ENCODE measurements at regions not wholly inside any gene's neighbourhood (a gene's known extent, or its start where the extent isn't known, plus 50 kb on each side); places are given as distances from the start of the nearest gene placed in this dataset.

DNA sequence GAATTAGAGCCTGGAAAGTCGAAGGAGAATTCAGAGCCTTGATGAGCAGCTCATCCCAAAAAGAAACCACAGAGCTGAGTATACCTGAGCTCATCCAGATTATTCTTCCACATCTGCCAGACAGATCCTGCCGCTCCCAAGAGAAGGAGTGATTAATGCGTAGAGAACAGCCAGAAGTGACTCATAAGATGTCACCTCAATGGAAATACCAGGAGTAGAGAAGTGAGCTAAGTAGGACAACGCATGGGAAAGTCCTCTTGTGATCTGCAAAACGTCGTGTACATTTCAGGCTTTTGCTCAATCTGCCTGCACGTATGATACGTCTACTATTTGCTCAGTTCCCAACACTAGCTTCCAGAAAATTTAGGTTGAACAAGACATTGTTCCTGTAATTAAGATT lies 230.5 kb upstream of the AUTS2 start:
- intact Hi-C loops (cut with micrococcal nuclease; ENCODE audit: unreplicated experiment): no loop called here
- no peak overlapping the region for H3K4me3 ChIP-seq (ENCODE audit: low read depth, low read length, poor library complexity, severe bottlenecking)
- no TSS peak for BruUV-seq (replicated peaks)
- no peaks in the 10 kb centered on the region for H3K27me3 ChIP-seq (replicated peaks; ENCODE audit: insufficient read depth, low read depth, low read length, poor library complexity)
- ChIA-PET POLR2A (ENCODE audit: low non-redundant PET) (interaction anchor here (0.5 kb wide), 1 partner anchor 13 kb away, joined by 4 read pairs; no protein-coding TSS in a partner anchor), CTCF (no interaction called here)
- no peaks in the 10 kb centered on the region for H3K4me1 ChIP-seq (ENCODE audit: insufficient read depth, low read length, poor library complexity, severe bottlenecking)
- DNase-seq (ENCODE audit: low spot score): no peak
- H3K27ac ChIP-seq (ENCODE audit: low read depth, low read length, poor library complexity, severe bottlenecking): no peak overlapping the region
- no peaks in the 10 kb centered on the region for H3K9me3 ChIP-seq (ENCODE audit: low read depth, low read length, poor library complexity, severe bottlenecking)
- TF ChIP-seq, protein P1, sequence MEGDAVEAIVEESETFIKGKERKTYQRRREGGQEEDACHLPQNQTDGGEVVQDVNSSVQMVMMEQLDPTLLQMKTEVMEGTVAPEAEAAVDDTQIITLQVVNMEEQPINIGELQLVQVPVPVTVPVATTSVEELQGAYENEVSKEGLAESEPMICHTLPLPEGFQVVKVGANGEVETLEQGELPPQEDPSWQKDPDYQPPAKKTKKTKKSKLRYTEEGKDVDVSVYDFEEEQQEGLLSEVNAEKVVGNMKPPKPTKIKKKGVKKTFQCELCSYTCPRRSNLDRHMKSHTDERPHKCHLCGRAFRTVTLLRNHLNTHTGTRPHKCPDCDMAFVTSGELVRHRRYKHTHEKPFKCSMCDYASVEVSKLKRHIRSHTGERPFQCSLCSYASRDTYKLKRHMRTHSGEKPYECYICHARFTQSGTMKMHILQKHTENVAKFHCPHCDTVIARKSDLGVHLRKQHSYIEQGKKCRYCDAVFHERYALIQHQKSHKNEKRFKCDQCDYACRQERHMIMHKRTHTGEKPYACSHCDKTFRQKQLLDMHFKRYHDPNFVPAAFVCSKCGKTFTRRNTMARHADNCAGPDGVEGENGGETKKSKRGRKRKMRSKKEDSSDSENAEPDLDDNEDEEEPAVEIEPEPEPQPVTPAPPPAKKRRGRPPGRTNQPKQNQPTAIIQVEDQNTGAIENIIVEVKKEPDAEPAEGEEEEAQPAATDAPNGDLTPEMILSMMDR (conservative IDR thresholded peaks at IDR 0.05; ENCODE audit: low read depth, low read length): no peak
- no peak for TF ChIP-seq EZH2 (IDR thresholded peaks at IDR 0.05; ENCODE audit: borderline replicate concordance, low read depth, low read length, poor library complexity, severe bottlenecking)
- H3K36me3 ChIP-seq (ENCODE audit: insufficient read depth, low read length, poor library complexity, severe bottlenecking): no peaks in the 10 kb centered on the region

DNA sequence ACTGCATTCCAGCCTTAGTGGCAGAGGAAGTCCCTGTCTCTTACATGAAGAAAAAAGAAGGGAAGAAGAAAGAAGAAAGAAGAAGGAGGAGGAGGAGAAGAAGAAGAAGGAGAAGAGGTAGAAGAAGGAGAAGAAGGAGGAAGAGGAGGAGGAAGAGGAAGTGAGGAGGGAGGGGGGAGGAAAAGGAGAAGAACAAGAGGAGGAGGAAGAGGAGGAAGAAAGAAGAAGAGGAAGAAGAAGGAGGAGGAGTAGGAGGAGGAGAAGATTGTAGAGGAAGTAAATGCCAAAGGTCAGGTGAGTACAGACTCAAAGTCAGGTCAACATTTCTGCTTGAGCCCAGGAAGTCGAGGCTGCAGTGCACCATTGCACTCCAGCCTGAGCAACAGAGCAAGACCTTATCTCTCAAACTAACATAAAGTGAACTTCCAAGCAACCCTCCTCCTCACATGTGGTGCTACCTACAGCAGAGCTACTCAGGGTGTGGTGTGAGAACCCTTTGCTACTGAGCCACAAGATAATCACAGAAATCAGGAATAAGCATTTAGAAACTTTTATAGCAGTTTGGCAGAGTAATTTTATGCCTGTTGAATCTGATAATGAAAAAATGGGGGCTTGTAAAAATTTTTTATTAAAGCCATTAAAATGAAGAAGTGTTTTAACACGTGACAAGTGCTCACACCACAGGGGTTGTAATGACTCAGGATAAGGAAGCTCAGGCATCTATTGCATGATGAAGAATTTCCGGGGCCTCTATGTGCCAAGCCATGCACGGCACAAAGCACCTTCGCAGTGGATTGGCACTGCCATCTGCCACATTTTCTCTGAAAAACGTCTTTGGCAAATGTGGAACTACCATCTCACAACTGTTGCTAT lies 224.9 kb upstream of the AUTS2 start:
- Histone ChIP-seq H3K9me3 (ENCODE audit: low read depth, low read length, poor library complexity, severe bottlenecking) (no peaks in the 10 kb centered on the region), H3K36me3 (ENCODE audit: insufficient read depth, low read length, poor library complexity, severe bottlenecking) (no peaks in the 10 kb centered on the region), H3K27me3 (replicated peaks; ENCODE audit: insufficient read depth, low read depth, low read length, poor library complexity) (no peaks in the 10 kb centered on the region), H3K4me3 (ENCODE audit: low read depth, low read length, poor library complexity, severe bottlenecking) (no peak overlapping the region), H3K4me1 (ENCODE audit: insufficient read depth, low read length, poor library complexity, severe bottlenecking) (peaks cover 12% of the 10 kb centered on the region), H3K27ac (ENCODE audit: low read depth, low read length, poor library complexity, severe bottlenecking) (no peak overlapping the region)
- no TSS peak for BruUV-seq (replicated peaks)
- peak; percentile 67 for DNase-seq (ENCODE audit: low spot score)
- TF ChIP-seq, protein P1 (conservative IDR thresholded peaks at IDR 0.05; ENCODE audit: low read depth, low read length): no peak
- no peak for TF ChIP-seq EZH2 (IDR thresholded peaks at IDR 0.05; ENCODE audit: borderline replicate concordance, low read depth, low read length, poor library complexity, severe bottlenecking)
- ChIA-PET POLR2A (ENCODE audit: low non-redundant PET) (no interaction called here), CTCF (no interaction called here)
- intact Hi-C loops (cut with micrococcal nuclease; ENCODE audit: unreplicated experiment): loop anchor here (10.0 kb wide), 1 partner anchor 59 kb away; no protein-coding TSS in a partner anchor

DNA sequence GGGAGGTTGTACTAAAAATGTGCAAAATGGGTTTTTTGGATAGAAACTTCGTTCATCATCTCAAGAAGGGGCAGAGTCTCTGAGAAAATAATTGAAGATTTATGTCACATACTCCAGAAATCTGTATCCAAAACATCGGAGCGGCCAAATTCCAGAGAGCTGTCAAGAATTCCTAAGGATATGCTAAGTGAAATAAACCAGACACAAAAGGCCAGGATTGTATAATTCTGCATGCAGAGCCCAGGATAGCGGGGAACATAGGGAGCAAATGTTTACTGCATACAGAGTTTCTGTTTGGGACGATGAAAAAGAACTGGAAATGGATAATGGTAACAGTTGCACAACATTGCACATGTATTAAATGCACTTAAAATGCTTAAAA lies 224.2 kb upstream of the AUTS2 start:
- H3K27ac ChIP-seq (ENCODE audit: low read depth, low read length, poor library complexity, severe bottlenecking): no peak overlapping the region
- peaks cover 12% of the 10 kb centered on the region for H3K4me1 ChIP-seq (ENCODE audit: insufficient read depth, low read length, poor library complexity, severe bottlenecking)
- H3K36me3 ChIP-seq (ENCODE audit: insufficient read depth, low read length, poor library complexity, severe bottlenecking): no peaks in the 10 kb centered on the region
- intact Hi-C loops (cut with micrococcal nuclease; ENCODE audit: unreplicated experiment): loop anchor here (10.0 kb wide), 1 partner anchor 59 kb away; no protein-coding TSS in a partner anchor
- no peak overlapping the region for H3K4me3 ChIP-seq (ENCODE audit: low read depth, low read length, poor library complexity, severe bottlenecking)
- ChIA-PET CTCF (no interaction called here), POLR2A (ENCODE audit: low non-redundant PET) (no interaction called here)
- BruUV-seq (replicated peaks): no TSS peak
- H3K9me3 ChIP-seq (ENCODE audit: low read depth, low read length, poor library complexity, severe bottlenecking): no peaks in the 10 kb centered on the region
- no peak for TF ChIP-seq EZH2 (IDR thresholded peaks at IDR 0.05; ENCODE audit: borderline replicate concordance, low read depth, low read length, poor library complexity, severe bottlenecking)
- TF ChIP-seq, protein P1 (conservative IDR thresholded peaks at IDR 0.05; ENCODE audit: low read depth, low read length): no peak
- H3K27me3 ChIP-seq (replicated peaks; ENCODE audit: insufficient read depth, low read depth, low read length, poor library complexity): no peaks in the 10 kb centered on the region
- DNase-seq (ENCODE audit: low spot score): no peak

All from A673 (cell line).